Thyroid gland (tissue), 4 donors: ENCODE measurements at regions not wholly inside any gene's neighbourhood (a gene's known extent, or its start where the extent isn't known, plus 50 kb on each side); places are given as distances from the start of the nearest gene placed in this dataset.
"Not testable (repeated sequence)": the region's sequence is repeated elsewhere in the genome, so short reads cannot be mapped to it uniquely, and the experiment has no call there.

ENCODE experiments used
- DNase-seq, 2 donors: peaks; one replicate each; pipeline ENCODE4 v3.0.0-alpha.2; 2019
- H3K27ac ChIP-seq, 3 donors: fragments of 200-600 bp; sonication (generic); 1 replicate in 2 of 3; 2 replicates in 1 of 3; pipeline ENCODE4 v1.5.1; 2016 to 2019; ENCODE audit warnings: mild to moderate bottlenecking in 1 of 3, moderate library complexity in 1 of 3
- H3K27me3 ChIP-seq: fragments of 200-600 bp; sonication (generic); one replicate; pipeline ENCODE4 v1.5.1; 2019
- H3K36me3 ChIP-seq, 2 donors: fragments of 200-600 bp; sonication (generic); one replicate each; pipeline ENCODE4 v1.5.1; 2016 to 2019
- H3K4me1 ChIP-seq, 2 donors: fragments of 200-600 bp; sonication (generic); one replicate each; pipeline ENCODE4 v1.5.1; 2017 to 2019
- H3K4me3 ChIP-seq, 3 donors: fragments of 200-600 bp; sonication (generic); replicated peaks in 1 of 3; 1 replicate in 2 of 3; 2 replicates in 1 of 3; pipeline ENCODE4 v1.5.1; 2016; ENCODE audit warnings: mild to moderate bottlenecking in 1 of 3
- H3K9me3 ChIP-seq: fragments of 200-600 bp; sonication (generic); one replicate; pipeline ENCODE4 v1.5.1; 2017
- WGBS, 2 donors: methylation state at CpG; one replicate each; pipeline ENCODE4 v1.1.5; 2017; 5-methylcytosine and 5-hydroxymethylcytosine counted together
- intact Hi-C: fragments of 100-400 bp; cut with DNase I; formaldehyde crosslinking; loops from one replicate; pipeline ENCODE4 v1.15.1; 2023

- H3K27ac ChIP-seq, H3K9me3 ChIP-seq, intact Hi-C loops, H3K27me3 ChIP-seq, H3K4me3 ChIP-seq, DNase-seq, H3K36me3 ChIP-seq, H3K4me1 ChIP-seq: not testable (repeated sequence)
- WGBS, 2 donors, result 71 to 86% methylated on average over 1 of the region's 1 CpG
Observed at GRCh38 chr12:8354741-8355140, 101.0 kb upstream of the CLEC6A start.

GRCh38 chr12:8355531-8355930 is 100.2 kb upstream of the CLEC6A start:
- H3K9me3 ChIP-seq, H3K27ac ChIP-seq, intact Hi-C loops, H3K4me1 ChIP-seq, DNase-seq, H3K27me3 ChIP-seq, H3K36me3 ChIP-seq, H3K4me3 ChIP-seq: not testable (repeated sequence)
- WGBS, 2 donors, result 87 to 89% methylated on average over 4 of the region's 4 CpGs

DNA sequence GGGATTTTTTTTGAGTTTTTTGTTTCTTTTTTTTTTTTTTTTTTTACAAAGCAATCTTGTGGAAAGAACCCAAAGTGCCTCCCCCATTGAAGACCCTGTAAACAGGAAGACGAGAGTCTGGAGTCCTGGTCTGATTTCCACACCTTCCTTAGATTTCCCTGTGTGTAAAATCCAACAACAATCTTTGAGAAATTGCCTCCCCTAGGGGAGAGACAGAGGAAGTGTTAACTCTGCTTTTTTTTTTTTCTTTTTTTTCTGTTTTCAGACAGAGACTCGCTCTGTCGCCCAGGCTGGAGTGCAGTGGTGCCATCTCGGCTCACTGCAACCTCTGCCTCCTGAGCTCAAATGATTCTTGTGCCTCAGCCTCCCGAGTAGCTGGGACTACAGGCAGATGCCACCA is 82.0 kb upstream of the CLEC6A start:
- intact Hi-C loops, H3K4me3 ChIP-seq, H3K36me3 ChIP-seq, H3K27me3 ChIP-seq, H3K9me3 ChIP-seq, H3K27ac ChIP-seq, H3K4me1 ChIP-seq, DNase-seq: not testable (repeated sequence)
- WGBS, 2 donors, result 25 to 32% methylated on average over 5 of the region's 5 CpGs

GRCh38 chr12:8375122-8375521 is 80.6 kb upstream of the CLEC6A start:
- H3K27ac ChIP-seq, H3K36me3 ChIP-seq, DNase-seq, H3K4me3 ChIP-seq, intact Hi-C loops, H3K4me1 ChIP-seq, H3K9me3 ChIP-seq, H3K27me3 ChIP-seq: not testable (repeated sequence)
- WGBS, 2 donors, result 86 to 91% methylated on average over 2 to 3 of the region's 3 CpGs

- H3K4me1 ChIP-seq, DNase-seq, H3K27me3 ChIP-seq, intact Hi-C loops, H3K27ac ChIP-seq, H3K4me3 ChIP-seq, H3K9me3 ChIP-seq, H3K36me3 ChIP-seq: not testable (repeated sequence)
- WGBS, 2 donors, result 75 to 81% methylated on average over 6 of the region's 6 CpGs
Observed at GRCh38 chr12:8377756-8378155, 78.0 kb upstream of the CLEC6A start.

- 90 to 97% methylated on average over 4 of the region's 4 CpGs for WGBS, 2 donors
- H3K27ac ChIP-seq, H3K36me3 ChIP-seq, H3K4me1 ChIP-seq, DNase-seq, H3K4me3 ChIP-seq, intact Hi-C loops, H3K9me3 ChIP-seq, H3K27me3 ChIP-seq: not testable (repeated sequence)
Observed at GRCh38 chr12:8382556-8382955, 73.2 kb upstream of the CLEC6A start.

DNA sequence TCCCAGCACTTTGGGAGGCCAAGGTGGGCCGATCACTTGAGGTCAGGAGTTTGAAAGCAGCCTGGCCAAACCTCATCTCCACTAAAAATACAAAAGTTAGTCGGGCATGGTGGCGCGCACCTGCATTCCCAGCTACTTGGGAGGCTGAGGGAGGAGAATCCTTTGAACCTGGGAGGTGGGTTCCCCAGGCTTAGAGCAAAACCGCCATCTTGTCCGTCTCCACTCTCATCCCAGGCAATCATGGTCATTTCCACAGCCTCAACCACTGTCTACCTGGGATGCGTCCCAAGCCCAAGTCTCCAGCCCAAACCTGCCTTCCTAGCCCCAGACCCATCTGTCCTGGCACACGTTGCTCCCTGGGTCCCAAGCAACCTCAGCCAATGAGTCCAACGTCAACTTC is 71.1 kb upstream of the CLEC6A start:
- H3K27ac ChIP-seq, intact Hi-C loops, DNase-seq, H3K9me3 ChIP-seq, H3K4me1 ChIP-seq, H3K4me3 ChIP-seq, H3K27me3 ChIP-seq, H3K36me3 ChIP-seq: not testable (repeated sequence)
- WGBS, 2 donors, result 92 to 95% methylated on average over 9 of the region's 9 CpGs

- H3K36me3 ChIP-seq, H3K27me3 ChIP-seq, H3K27ac ChIP-seq, H3K4me1 ChIP-seq, H3K4me3 ChIP-seq, intact Hi-C loops, DNase-seq, H3K9me3 ChIP-seq: not testable (repeated sequence)
- 81 to 82% methylated on average over 12 of the region's 12 CpGs for WGBS, 2 donors
Observed at GRCh38 chr12:8385431-8385830, 70.3 kb upstream of the CLEC6A start.

GRCh38 chr12:8386661-8387060 is 69.1 kb upstream of the CLEC6A start:
- H3K36me3 ChIP-seq, H3K9me3 ChIP-seq, H3K27me3 ChIP-seq, H3K4me3 ChIP-seq, DNase-seq, intact Hi-C loops, H3K27ac ChIP-seq, H3K4me1 ChIP-seq: not testable (repeated sequence)
- 92 to 100% methylated on average over 1 to 2 of the region's 2 CpGs for WGBS, 2 donors

GRCh38 chr12:8389296-8389695 is 66.5 kb upstream of the CLEC6A start:
- DNase-seq, H3K9me3 ChIP-seq, intact Hi-C loops, H3K36me3 ChIP-seq, H3K4me1 ChIP-seq, H3K4me3 ChIP-seq, H3K27me3 ChIP-seq, H3K27ac ChIP-seq: not testable (repeated sequence)
- WGBS, 2 donors, result 75% methylated on average over 6 to 8 of the region's 8 CpGs
